Stimulated activated naive CD8-positive, alpha-beta T cell treated with anti-CD3 and anti-CD28 coated beads, Interleukin-15, Interleukin-2, amounts not matched to agents 100 U/mL and 50 U/mL, for 24 hours (primary cell): ENCODE measurements at regions not wholly inside any gene's neighbourhood (a gene's known extent, or its start where the extent isn't known, plus 50 kb on each side); places are given as distances from the start of the nearest gene placed in this dataset.
A peak's percentile ranks its signal among the peaks of the same experiment; 100 is the strongest.
"Not testable (repeated sequence)": the region's sequence is repeated elsewhere in the genome, so short reads cannot be mapped to it uniquely, and the experiment has no call there.

Experiments
- ATAC-seq: fragments of 150-1000 bp; cut with Tn5 transposase; one replicate; pipeline ENCODE4 v1.10.0; 2021
- DNase-seq: peaks from one replicate; pipeline ENCODE4 v3.0.0; 2021

DNA sequence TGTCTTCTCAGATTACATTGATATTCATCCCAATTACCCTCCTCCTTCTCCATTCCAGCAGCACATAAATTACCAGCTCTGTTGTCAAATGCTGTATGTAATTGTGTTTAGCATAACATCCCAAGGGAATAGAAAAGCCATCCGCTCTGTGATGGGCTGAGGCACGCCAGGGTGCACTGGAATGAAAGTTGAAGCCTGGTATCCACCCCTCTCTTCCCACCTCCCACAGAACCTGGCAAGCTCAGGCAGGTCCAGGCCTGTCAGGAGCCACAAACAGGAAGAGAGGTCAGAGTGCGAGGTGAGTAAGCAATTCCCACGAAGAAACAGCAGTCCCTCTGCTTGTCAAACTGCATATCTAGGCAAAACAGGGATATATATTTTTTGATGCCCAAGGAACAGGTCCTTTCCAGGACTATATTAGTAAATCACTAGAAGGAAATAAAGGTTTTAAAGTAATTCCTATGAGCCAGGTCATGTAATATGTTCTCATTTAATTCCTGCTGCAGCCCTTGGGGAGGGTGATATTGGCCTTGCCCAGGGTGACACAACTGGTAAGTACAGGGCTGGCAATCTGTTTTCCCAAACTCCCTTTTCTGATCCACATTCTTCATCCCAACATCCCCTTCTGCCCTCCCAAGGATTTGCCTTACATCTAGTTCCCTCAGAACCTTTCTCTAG lies 155.6 kb upstream of the GHITM start:
- DNase-seq: no peak
- no peak for ATAC-seq

GRCh38 chr10:83984256-83984640 lies 155.1 kb upstream of the GHITM start:
- no peak for DNase-seq
- no peak for ATAC-seq

GRCh38 chr10:83986800-83987199 lies 152.5 kb upstream of the GHITM start:
- ATAC-seq: no peak
- DNase-seq: no peak

DNA sequence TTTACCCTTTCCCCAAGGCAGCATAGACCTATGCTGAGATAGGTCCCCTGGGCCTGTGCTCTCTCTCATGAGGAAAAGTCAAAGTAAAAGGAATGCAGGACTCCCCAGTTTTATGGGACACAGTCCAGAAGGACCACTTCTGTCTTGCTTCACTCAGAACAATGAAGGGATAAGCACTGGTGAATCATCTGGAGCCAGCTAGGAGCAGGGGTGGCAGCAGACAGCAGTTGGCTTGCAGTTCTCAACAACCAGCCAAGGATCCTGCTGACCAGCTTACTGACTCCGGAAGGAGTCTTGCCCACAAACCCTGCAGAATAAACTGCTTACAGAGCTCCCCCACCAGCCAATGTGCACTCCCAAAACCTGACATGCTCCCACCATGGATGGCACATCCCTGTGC lies 152.1 kb upstream of the GHITM start:
- DNase-seq: no peak
- ATAC-seq: no peak

DNA sequence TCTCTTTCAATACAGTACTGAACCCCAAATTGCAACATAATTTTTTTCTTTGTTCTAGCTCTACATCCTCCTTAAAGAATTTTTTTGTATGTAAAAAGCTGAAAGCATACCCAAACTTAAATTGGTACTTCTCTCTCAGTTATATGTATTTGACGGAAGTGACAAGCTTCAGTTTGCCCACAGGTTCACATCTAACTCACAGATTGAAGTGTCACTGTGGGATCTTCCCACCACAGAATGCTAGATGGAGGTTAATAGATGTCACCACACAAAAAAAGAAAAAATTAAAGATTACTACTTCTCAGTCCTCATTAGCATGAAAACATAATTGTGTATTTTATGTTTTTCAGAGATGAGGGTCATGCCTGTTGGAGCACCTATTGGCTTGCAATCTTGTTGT lies 150.9 kb upstream of the GHITM start:
- ATAC-seq (no peak), DNase-seq (no peak)

DNA sequence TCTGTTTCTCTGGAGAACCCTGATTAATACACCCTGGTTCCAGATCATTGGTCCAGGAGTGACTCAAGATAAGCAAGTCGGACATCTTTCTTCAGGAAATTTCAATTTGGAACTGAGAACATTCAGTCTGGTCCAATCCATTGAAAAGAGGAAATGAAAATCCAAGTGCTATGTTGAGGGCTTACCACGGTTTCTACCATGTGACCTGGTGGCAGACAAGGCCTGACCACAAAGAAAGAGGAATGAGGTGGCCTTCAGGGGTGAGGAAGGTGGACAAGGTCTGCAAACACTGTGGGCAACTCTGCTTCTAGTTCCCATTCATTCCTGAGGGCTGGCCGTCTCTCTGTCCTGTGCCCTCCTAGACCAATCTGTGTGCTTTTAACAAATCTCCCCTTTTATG lies 149.2 kb upstream of the GHITM start:
- DNase-seq (no peak), ATAC-seq (no peak)

DNA sequence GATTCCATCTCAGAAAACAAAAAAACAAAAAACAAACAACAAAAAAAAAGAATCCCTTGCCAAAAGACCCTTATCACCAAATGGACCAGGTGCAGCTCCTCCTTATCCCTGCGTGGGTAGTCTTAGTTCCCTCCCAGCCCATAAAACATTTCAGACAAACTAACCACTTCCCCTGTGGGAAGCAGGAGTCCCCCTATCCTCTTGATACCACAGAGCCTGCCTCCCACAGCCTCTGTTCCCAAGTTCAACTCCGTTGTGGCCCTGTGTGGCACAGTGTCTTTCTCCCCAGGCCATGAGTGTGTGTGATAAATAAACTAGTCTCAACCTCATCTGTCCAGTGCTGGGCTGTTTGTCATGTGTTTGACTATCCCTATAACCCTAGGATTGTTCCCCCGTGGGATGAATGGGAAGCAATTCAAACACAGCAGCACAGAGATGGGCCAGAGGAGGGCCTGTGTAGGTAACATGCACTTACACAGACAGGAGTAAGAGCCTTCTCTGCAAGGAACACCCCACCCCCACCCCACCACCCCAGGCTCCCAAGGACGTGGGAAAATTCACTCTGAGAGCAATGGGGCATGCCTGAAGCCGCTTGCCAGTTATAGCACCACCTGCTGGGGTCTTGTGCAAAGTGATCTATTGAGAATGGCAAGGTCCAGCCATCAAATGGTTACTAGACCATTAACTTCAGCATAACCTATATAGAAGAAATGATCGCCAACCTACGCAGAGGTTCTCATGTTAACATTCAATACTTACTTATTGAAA lies 147.1 kb upstream of the GHITM start:
- ATAC-seq (no peak), DNase-seq (peak; percentile 17)

GRCh38 chr10:83994325-83994724 lies 145.0 kb upstream of the GHITM start:
- no peak for ATAC-seq
- no peak for DNase-seq

- ATAC-seq (no peak), DNase-seq (no peak)
Observed at GRCh38 chr10:83995738-83996331, 143.5 kb upstream of the GHITM start.

DNA sequence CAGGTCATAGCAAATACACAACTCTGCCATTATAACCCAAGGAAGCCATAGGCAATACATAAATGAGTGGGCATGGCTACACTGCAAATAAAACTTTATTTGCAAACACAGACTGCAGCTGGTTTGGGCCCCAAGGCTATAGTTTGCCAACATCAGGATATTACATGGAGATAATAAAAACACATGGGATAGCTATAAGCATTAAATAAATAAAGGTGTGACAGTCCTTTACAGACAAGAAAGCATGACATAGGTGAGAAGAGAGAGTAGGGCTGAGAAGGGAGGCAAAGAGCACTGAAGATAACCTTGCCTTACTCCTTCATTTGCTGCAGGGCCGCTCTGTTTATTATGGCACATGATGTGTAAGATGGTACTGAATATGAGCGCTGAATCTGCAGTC lies 135.1 kb upstream of the GHITM start:
- DNase-seq: no peak
- ATAC-seq: no peak

- ATAC-seq: no peak
- DNase-seq: no peak
Observed at GRCh38 chr10:84005403-84005802, 133.9 kb upstream of the GHITM start.

- ATAC-seq: no peak
- no peak for DNase-seq
Observed at GRCh38 chr10:84007482-84007881, 131.8 kb upstream of the GHITM start.

DNA sequence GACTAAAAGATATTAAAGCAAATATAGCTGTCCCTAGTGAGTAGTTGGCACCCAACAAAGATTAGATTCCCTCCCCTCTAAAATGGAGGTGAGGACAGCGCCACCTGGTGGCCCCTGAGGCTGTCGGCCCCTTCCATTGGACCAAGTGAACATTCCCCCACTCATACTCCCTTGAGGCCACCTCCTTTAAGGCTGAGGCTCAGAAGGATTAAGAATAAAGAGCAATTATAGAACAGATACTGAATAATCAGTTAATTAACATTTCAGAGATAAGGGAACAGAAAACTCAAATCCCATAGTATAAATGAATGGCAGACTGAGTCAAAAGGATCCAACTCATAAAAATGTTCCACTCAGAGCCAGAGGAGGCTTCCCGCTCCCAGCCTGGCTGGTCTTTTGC lies 130.4 kb upstream of the GHITM start:
- DNase-seq: peak; percentile 60
- no peak for ATAC-seq

DNA sequence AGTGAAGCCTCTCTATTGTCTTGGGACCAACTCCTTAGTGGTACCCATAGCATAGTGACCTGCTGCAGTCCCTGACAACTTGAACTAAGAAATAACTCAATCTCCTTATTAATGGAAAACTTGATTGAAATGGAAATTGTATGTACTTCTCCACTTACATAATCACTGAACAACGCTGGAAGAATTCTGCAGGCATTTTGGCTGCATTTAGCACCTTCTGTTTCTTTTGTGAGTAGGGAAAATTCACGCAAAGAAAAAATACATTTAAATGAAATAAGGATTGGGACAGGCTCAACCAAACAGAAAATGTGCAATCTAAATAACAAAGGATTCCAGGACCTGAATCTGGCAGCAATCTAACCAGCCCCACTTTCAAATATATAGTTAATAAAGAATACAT lies 126.9 kb upstream of the GHITM start:
- DNase-seq: no peak
- no peak for ATAC-seq

DNA sequence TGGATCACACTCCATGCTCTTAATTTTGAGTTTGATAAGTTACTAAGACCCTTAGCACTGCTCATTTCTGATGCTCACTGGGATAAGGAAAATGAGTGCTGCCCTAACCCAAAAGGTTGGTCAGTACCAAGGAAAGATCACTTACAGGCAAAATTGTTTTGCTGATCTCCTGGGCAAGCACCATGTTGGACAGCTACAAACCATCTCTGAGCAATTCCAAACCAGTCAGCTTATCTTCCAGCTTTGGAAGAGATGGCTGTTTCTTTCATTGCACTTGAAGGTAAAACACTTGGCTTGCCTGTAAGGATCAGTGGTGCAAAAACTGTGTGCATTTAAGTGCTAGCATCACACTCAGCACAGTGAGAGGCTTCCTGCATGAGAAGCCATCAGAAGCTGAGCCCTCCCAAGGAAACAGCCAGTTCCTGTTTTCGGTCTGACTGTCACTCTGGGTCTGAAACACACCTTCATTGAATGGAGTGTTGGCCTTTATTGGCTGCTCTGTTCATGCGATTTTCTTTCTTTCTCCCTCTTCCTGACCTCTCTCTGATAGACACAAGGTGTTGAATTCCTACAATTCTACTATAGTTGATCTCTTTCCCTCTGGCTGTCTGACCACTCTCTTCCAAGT lies 126.4 kb upstream of the GHITM start:
- no peak for DNase-seq
- no peak for ATAC-seq

GRCh38 chr10:84015877-84016595 lies 123.3 kb upstream of the GHITM start:
- DNase-seq (no peak), ATAC-seq (no peak)

DNA sequence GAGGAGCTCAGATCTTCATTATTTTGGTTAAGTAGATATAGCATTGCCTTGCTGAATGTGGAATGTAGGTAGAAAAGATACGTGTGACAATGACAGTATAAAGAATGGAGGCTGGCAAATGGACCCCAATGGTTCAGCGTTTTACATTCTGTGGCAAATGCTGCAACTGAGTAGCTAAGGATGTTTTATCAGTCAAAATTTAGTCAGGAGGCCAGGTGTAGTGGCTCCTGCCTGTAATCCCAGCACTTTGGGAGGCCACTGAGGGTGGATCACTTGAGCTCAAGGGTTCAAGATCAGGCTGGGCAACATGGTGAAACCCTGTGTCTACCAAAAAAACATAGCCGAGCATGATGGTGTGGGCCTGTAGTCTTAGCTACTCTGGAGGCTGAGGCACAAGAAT lies 120.5 kb upstream of the GHITM start:
- DNase-seq: no peak
- no peak for ATAC-seq

DNA sequence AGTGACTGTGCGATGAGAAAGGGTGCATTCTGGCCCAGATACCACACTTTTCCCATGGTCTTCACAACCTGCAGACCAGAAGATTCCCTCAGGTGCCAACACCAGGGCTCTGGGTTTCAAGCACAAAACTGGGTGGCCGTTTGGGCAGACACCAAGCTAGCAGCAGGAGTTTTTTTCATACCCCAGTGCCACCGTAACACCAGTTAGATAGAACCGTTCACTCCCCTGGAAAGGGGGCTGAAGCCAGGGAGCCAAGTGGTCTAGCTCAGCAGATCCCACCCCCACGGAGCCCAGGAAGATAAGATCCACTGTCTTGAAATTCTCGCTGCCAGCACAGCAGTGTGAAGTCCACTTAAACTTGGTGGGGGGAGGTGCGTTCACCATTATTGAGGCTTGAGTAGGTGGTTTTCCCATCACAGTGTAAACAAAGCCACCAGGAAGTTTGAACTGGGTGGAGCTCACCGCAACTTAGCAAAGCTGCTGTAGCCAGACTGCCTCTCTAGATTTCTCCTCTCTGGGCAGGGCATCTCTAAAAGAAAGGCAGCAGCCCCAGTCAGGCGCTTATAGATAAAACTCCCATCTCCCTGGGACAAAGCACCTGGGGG lies 119.4 kb upstream of the GHITM start:
- ATAC-seq, DNase-seq: not testable (repeated sequence)

- no peak for ATAC-seq
Observed at GRCh38 chr10:84026821-84027257, 112.5 kb upstream of the GHITM start.

DNA sequence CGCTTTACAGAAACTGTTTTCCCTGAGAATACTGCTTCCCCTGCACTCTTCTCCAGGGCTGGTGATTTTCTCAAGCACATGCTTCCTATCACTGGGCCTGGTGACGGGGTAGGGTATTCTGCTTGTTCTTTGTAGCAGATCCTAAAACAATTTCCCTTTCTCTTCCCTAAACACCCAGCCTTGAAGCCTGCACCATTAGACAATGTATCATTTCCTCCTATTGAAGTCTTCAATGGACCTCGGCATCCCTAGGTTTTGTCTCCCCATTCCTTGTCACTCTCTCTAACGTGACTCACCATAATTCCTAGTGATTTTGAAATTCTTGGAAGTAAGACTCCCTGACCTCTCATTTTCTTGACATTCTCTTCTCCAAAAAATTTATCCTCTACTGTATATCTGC lies 109.5 kb upstream of the GHITM start:
- no peak for ATAC-seq
- no peak for DNase-seq

More at GRCh38 chr10:84026821-84027257, 112.5 kb upstream of the GHITM start:
- peak; percentile 15 for DNase-seq

DNA sequence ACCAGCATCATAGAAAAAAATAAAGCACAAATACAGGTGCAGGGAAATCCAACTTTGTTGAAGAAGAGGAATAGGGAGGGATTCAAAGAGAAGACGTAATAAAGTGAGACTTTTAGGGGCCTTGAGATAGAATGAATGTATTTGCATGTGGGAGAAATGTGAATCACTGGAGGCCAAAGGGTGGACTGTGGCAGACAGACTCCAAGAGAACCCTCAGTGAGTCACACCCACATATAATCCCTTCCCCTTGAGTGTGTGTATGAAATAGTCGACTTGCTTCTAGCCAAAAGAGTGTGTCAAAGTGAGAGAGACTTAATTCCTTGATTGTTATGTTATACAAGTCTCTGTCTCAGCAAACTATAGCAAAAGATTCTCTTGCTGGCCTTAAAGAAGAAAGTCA lies 101.3 kb upstream of the GHITM start:
- DNase-seq: no peak
- ATAC-seq: no peak

DNA sequence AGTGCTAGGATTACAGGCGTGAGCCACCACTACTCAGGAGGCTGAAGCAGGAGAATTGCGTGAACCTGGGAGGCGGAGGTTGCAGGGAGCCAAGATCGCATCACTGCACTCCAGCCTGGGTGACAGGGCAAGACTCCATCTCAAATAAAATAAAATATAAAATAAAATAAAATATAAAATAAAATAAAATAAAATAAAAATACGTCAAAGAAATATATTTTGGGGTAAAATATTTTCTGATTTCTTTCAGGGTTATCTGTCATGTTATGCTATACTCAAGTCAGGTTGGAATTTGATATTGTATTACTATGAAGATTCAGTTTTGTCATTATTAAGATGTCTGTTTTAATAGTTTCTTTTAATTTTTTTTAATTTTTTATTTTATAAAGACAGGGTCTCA lies 99.4 kb upstream of the GHITM start:
- DNase-seq (no peak), ATAC-seq (no peak)
